ENCODE measurements at regions not wholly inside any gene's neighbourhood (a gene's known extent, or its start where the extent isn't known, plus 50 kb on each side); places are given as distances from the start of the nearest gene placed in this dataset.

DNA sequence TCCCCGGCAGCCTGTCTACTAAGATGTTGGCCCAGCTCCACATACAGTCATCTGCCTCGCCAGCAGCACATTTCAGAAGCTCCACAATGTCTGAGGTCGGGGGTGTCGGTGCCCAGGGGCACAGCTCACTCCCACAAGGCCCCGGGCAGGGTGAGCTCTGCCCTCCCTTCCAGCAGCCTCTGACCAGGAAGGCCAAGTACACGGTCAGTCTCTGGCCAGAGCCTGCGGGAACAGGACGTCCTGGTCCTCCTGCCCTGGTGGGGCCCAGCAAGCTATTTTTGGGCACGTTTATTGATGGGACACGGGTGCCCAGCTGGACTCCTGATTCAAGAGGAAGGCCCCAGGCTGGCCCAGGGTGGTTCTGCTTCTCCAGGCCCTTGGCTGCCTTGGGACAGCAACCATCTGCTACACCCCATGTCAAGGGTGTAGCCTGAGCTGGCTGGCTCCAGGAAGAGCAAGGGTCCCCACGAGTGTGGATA lies 114.9 kb upstream of the PTPN1 start:
- intact Hi-C loops (cut with micrococcal nuclease): no loop called here
- Histone ChIP-seq H3K9ac (replicated peaks; ENCODE audit: extremely low read depth, insufficient read depth, low read length) (no peak overlapping the region), H2AFZ (ENCODE audit: low read depth, low read length) (no peak overlapping the region), H3K9me1 (replicated peaks; ENCODE audit: control insufficient read depth, extremely low read depth, insufficient read depth, low read length) (no peaks in the 10 kb centered on the region), H3K9me3 (replicated peaks; ENCODE audit: control insufficient read depth, insufficient read depth, low read length) (no peaks in the 10 kb centered on the region), H3K4me2 (ENCODE audit: insufficient read depth, low read length) (no peak overlapping the region), H3K4me1 (ENCODE audit: control insufficient read depth, extremely low read depth, insufficient read depth, low read length) (peaks cover 3% of the 10 kb centered on the region), H3K79me2 (ENCODE audit: control insufficient read depth, insufficient read depth, low read length) (no peaks in the 10 kb centered on the region), H3K36me3 (ENCODE audit: control insufficient read depth in 2 of 2, extremely low read depth in 1 of 2, insufficient read depth in 2 of 2, low read length in 2 of 2) (no peaks in the 10 kb centered on the region), H3K4me3 (replicated peaks in 1 of 3; ENCODE audit: insufficient read depth in 1 of 3, low read depth in 1 of 3, low read length in 3 of 3) (no peak overlapping the region), H3K27ac (ENCODE audit: insufficient read depth, low read depth, low read length) (no peak overlapping the region), H3K27me3 (ENCODE audit: control insufficient read depth in 2 of 2, insufficient read depth in 2 of 2, low read length in 2 of 2) (no peaks in the 10 kb centered on the region), H4K20me1 (replicated peaks; ENCODE audit: control insufficient read depth, extremely low read depth, insufficient read depth, low read length) (no peaks in the 10 kb centered on the region)
- CTCF ChIA-PET: no interaction called here
- dilution Hi-C loops (cut with MboI; ENCODE audit: extremely low pct_ligation_motif_present, low sequenced_read_pairs): no loop called here
- POLR2A ChIA-PET: no interaction called here
- FAIRE-seq (no peak), DNase-seq (ENCODE audit: low read depth, low spot score) (no peak)
- BruUV-seq (replicated peaks): no TSS peak
- TF ChIP-seq JUN (IDR thresholded peaks at IDR 0.05; ENCODE audit: borderline replicate concordance, insufficient read depth, insufficient read length, low read depth) (no peak), GATA2 (IDR thresholded peaks at IDR 0.05; ENCODE audit: insufficient read depth, insufficient read length, low read depth, low read length) (no peak), POLR2A (IDR thresholded peaks at IDR 0.05; ENCODE audit: low read depth, low read length) (no peak), MYC (IDR thresholded peaks at IDR 0.05; ENCODE audit: low read depth, low read length) (no peak), EZH2 (IDR thresholded peaks at IDR 0.05; ENCODE audit: borderline replicate concordance, low read depth, low read length, severe bottlenecking) (no peak), FOS (IDR thresholded peaks at IDR 0.05; ENCODE audit: borderline replicate concordance, insufficient read depth, low read length) (no peak), POLR2AphosphoS5 (IDR thresholded peaks at IDR 0.05; ENCODE audit: insufficient read depth, low read depth, low read length) (no peak)
- TF ChIP-seq, protein P1, sequence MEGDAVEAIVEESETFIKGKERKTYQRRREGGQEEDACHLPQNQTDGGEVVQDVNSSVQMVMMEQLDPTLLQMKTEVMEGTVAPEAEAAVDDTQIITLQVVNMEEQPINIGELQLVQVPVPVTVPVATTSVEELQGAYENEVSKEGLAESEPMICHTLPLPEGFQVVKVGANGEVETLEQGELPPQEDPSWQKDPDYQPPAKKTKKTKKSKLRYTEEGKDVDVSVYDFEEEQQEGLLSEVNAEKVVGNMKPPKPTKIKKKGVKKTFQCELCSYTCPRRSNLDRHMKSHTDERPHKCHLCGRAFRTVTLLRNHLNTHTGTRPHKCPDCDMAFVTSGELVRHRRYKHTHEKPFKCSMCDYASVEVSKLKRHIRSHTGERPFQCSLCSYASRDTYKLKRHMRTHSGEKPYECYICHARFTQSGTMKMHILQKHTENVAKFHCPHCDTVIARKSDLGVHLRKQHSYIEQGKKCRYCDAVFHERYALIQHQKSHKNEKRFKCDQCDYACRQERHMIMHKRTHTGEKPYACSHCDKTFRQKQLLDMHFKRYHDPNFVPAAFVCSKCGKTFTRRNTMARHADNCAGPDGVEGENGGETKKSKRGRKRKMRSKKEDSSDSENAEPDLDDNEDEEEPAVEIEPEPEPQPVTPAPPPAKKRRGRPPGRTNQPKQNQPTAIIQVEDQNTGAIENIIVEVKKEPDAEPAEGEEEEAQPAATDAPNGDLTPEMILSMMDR (IDR thresholded peaks at IDR 0.05; ENCODE audit: extremely low read depth in 1 of 2, insufficient read depth in 1 of 2, low read depth in 1 of 2, low read length in 2 of 2): no peak
- TF ChIP-seq, protein P2, sequence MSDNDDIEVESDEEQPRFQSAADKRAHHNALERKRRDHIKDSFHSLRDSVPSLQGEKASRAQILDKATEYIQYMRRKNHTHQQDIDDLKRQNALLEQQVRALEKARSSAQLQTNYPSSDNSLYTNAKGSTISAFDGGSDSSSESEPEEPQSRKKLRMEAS (IDR thresholded peaks at IDR 0.05; ENCODE audit: insufficient read depth, insufficient read length): no peak

Data from endothelial cell of umbilical vein (primary cell).